Cerebellar nuclear complex (tissue), 1 donor: ENCODE measurements at regions not wholly inside any gene's neighbourhood (a gene's known extent, or its start where the extent isn't known, plus 50 kb on each side); places are given as distances from the start of the nearest gene placed in this dataset.

Source experiments
- DNase-seq, 2 experiments: peaks; one replicate each; lab custom pipeline; 2025; lab: John Stamatoyannopoulos, UW

DNA sequence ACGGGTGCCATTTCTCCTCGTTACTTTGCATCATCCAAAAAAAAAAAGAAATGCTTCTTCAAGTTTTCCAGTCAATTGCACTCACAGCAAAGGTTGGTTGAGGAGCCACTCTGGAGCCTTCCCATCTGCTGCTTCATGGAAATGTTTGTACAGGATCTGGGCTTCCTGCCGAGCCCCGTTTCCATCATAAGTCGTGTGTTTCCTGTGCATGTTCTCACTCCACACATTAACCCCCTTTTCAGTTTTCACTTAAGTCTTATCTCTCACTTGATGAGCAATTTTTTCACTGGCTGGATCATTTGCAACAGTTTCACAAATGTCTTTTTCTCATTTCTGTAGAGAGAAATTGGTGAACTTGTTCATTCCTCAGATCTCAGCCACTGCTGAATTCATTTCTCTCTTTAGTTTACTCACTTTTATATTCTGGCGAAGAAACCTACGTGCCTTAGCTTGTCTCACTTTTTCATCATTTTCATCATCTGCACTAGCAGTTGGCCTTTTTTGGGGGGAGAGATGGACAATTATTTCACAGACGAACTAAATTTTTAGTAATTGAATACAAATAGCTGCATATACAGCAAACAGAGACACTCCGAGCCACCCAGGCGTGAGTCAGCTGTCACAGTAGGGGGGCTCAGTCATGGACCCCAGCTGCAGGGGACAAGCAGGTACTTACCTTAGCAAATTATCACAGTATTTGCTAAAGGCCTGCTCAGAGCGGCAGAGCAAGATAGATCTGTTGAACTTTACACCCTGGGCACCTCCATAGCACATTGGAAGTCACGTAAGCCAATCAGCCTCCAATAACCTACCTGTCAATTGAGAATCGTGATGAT is 750.8 kb upstream of the ID2 start:
- DNase-seq = no peak

DNA sequence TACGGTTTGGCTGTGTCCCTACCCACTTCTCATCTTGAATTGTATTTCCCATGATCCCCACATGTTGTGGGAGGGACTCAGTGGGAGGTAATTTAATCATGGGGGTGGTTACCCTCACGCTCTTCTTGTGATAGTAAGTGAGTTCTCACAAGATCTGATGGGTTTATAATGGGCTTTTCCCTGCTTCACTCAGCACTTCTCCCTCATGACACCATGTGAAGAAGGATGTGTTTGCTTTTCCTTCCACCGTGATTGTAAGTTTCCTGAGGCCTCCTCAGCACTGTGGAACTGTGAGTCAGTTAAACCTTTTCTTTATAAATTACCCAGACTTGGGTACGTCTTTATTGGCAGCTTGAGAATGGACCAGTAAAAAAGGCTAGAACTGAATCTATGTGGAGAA is 750.0 kb upstream of the ID2 start:
- DNase-seq = no peak

DNA sequence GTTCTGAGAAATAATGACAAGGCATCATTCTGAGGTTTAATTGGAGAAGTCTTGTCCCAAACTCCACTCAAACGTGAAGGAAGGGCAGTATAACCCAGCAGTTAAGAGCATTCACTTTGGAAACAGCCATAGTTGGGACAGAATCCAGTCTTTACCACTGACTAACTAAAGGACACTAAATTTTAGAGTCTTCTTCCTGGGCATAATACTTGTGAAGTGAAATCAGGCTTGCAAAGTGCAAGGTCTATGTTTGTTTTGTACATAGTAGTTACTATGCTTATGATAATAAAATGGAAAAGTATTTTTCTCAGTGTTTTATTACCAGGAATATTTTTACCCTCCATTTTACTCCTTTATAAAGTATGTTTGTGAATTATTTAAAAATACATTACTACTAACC is 748.2 kb upstream of the ID2 start:
- no peak for DNase-seq

DNA sequence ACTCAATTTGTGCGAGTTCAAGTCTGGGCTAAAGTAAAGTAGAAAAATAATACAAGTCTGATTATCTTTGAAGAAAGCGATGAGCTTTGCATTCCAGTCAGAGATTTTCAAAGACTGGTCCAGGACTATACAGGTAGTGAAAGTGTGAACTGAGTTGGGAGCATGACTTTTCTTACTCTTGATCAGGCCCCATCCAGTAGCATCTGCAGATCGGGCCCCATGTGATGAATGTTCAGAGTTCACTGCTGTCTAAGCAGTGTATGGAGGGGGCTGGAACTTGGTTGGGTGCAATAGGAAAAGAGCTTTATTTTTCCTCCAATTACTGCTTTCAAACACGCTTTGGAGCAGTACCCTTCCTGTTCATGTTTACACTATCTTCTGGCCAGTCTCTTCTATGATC is 747.4 kb upstream of the ID2 start:
- DNase-seq = no peak

DNA sequence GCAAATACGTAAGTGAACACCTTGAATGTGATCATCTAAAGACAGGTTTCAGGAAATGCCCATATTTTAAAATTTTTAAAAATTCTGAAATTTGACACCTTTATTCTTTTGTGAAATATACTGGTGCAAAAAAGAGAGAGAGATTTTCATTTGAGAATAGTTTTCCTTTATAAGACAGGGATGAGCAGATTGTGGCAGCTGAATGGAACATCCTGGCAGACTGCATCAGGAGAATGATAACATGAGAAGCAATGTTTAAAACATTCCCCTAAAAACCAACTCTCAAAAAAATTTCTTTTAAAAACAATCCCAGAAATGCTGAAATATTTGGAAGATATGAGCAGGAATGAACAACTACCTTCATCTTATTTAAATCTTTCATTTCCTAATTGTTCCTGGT is 744.8 kb upstream of the ID2 start:
- no peak for DNase-seq

DNA sequence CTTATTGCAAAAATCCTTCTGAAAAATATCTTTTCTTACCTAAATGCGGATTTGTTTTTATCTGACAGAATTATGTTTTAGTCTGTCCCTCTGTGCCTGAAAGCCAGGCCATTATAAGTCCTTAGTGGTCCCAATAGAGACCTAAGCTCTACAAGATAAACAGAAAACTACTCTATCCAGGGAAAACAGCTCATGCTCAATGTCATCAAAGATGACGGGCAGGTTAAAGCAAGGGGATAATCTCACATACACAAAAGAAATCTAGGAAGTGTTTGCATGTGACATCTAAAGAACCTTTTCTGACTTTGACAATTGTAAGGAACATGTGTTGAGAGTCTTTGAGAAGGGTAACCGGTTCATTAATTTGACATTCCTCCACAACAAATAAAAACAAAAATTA is 741.1 kb upstream of the ID2 start:
- DNase-seq = no peak

DNA sequence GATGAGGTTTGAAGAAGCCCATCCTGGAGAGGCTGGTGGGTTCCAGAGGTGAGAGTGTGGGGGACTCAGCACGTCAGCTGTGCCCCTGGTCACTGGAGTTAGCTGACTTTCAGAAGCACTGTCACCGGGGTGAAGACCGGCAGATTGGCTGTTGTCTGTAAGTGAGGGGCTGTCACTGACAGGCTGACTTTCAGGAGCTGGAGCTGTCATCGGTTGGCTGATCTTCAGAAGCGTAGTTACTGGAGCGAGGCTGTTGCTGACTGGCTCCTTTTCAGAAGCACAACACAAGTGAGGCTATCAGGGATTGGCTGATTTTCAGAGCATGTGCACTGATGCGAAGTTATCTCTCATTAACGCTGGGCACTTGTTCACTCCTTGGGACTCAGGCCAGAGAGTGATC is 738.4 kb upstream of the ID2 start:
- no peak for DNase-seq

DNA sequence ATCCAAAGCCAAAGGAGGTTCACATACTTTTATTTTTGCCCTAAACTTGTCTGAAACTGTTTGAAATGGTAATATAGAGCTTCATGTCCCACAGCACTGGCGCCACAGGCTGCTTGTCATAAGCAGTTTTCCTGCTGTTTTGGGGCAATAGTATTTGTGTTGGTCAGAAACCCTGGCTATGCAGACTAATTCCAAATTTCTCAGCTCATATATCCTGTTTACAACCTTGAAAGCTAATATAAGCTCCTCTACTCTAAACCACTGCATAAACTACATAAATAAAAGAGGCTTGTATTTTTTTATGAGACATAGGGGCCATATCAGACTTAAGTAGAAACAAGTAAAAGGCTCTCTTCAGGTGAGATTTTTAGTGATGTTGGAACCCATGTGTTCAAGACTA is 736.8 kb upstream of the ID2 start:
- DNase-seq = no peak

DNA sequence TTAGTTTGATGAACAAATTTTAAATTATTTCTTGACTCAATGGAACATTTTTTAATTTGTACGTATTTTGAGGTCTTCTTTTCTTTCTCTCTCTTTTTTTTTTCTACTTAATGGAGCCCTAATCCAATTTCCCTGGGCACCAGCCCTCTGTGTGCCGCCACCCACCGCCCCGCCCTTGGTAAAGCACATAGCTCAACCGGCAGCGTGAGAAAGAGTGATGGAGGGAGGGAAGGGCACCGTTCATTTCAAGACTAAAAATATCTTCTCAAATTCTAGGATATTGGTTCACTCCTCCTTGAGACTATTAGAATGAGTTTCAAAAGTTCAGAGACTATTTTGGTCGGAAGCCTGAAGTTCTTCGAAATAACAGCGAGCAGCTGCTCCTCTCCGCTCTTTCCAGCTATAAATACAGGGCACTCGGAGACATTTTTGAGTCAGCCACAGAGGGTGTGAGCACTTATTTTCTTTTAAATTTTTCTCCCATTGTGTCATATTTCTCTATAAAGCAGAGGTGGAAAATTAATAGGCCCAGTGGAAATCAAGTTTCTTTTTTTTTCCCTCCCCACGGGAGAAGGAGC is 731.7 kb upstream of the ID2 start:
- no peak for DNase-seq

DNA sequence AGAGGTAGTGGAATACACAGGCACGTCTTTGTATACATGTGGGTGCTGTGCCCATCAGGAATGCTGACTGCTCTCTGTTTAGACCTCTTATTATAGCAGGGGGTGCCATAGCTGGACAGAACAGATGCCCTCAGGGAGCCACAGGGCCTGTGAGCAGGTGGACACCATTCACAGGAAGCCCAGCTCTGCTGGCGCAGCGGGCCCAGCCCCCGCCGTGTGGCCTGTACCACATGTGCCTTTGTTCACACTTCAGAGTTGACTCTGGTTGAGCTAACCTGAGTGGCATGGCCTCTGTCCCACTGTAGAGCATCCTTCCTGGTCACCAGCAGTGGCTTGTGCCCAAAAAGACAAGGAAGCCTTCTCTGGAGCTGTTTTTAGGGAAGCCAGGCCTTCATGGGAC is 730.9 kb upstream of the ID2 start:
- DNase-seq = no peak

DNA sequence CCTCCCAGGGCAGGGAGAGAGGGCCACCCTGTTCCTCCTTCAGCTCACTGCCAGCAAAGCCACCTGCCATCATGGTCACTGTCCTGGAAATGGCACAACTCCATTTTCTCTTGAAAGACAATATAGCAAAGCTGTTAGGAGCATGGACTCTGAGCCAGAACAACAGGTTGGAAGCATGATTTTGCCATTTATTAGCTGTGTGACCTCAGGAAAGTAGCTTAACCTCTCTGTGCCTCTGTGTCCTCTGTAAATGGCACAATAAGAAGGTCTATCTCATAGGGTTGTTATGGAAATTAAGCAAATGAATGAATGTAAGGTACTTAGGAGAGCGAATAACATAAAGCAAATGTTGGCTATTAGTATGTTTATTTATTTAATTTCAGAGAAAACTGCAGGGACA is 730.4 kb upstream of the ID2 start:
- DNase-seq = no peak

DNA sequence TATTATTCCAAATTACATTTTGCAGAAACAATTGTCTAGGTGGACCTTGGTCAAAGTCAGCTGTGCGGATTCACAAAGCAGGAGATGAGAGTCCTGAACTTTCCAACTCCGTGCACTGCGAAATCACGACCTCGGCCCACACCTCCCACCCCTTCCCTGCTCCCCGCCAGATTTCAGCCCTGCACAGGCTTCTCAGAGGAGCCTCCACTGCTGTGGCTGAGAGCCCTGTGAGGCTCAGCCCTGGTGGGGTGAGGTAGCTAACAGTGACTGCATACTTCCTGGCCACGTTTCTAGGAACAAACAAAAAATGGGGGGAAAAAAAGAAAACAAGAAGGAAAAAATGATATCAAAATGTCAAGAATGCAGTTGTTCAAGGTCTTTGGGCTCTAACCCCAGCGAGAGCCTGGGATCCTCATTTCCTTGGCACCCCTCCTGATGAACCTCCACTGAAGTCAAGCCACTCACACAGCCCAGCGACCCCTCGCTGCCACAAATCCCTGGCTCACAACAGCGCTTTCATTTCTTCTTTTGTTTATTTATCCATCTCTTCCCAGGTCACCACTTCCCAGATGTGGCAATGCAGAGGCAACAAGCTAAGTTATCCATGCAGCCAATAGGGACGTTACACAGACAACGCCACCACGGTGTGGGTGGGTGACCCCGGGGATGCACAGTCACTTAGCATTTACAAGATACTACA is 729.7 kb upstream of the ID2 start:
- no peak for DNase-seq

DNA sequence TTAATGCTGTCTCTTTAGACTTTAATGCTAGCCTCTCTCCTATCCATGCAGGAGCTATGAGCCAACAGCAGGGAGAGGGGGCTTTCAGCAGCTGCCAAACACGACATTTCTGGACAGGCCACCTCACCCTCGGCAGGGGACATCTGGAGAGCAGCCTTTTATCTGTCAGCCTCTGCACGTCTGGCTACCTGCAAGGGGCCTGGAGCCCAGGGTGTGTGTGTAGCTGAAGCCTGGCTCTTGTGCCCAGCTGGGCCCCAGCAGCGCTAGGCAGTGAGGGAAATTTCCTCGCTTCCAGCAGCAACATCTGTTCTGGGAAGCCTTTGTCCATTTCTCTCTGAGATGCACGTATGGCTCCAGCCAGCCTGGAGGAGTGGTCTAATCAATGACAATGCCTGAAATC is 728.7 kb upstream of the ID2 start:
- DNase-seq = no peak

DNA sequence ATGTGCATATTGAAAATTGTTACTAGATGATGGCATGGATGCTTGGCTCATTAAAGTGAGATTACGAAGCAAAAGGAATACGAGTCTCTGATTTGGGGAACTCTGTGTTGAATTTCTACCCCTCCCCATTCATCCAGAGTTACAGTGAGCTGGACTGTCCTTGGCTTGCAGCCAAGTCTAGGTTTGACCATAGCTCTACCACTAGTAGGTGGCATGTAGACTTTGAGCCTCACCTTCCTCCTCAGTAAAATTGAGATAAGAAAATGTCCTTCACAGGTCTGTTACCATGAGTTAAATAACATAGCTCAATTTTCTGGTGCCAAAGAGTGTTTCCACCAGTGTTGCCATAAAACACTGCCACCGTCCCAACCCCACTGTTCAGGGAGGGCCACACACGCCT is 727.6 kb upstream of the ID2 start:
- DNase-seq = no peak

DNA sequence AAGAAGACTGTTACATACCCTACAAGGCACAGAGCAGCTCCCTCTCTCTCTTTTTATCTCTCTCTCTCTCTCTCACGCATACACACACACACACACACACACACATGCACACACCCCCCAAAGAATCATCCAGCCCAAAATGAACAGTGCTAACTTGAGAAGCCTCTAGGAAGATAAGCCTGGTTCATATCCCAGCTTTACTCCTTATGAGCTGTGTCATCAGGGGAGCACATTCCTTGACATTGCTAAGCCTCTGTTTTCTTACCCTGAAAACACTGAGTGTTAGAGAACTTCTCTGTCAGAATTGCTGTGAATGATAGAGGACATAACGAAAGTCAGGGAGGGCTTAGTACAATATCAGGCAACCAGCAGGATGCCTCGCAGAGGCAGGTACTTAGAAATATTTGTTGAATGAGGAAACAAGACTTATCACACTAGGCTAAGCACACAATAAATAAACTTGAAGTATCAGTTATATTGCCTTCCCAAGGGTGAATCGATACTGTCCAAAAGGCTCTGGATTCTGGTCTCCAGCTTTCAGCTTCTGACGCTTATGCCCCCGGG is 725.6 kb upstream of the ID2 start:
- DNase-seq = no peak

DNA sequence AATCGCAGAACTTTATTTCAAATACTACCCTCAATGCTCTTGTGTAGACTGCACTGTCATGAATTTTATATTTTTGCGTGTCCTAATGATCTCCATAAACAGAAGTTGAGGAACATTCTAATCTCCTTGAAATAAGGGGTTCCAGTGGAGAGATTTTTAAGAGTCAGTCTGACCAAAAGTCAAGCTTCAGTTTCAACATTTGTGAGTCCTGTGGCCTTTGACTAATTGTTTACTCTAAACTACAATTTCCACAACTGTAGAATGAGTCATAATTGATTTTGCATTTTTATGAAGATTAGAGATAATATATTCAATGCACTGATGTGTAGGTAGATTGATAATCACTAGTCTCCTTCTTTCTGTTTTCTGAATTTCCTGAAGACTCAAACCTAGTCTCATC is 720.3 kb upstream of the ID2 start:
- no peak for DNase-seq

DNA sequence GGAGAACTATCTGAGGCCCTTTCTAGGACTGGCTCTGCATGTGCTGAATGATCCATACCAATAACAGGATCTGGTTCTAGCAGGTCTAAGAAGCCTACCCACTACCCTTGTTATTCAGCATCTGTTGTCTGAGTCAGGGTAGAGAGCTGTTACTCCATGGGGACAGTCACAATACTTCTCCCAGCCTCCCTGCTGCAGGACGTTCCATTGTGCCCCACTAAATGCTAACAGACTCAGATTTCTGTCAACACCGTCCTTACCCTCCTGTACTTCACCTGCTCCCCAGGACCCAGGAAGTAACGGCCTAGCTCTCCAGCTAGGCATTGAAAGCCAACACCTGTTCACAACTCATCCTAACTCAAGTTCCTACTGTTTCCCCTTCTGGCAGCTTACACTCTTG is 719.7 kb upstream of the ID2 start:
- no peak for DNase-seq

DNA sequence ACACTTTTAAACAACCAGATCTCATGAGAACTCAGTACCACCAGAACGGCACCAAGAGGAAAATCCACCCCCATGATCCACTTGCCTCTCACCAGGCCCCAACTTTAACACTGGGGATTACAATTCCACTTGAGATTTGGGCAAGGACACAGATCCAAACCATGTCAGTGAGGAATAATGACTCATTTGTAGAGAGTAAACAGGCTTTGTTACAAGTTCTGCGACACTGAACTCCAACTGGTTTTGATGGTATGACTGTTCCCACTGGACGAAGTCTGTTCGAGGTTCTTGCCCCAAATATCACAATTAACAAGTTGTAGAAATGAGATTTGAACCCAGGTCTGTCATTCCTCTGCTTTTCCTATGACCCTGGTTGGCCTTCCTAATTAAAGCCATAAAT is 718.1 kb upstream of the ID2 start:
- no peak for DNase-seq

DNA sequence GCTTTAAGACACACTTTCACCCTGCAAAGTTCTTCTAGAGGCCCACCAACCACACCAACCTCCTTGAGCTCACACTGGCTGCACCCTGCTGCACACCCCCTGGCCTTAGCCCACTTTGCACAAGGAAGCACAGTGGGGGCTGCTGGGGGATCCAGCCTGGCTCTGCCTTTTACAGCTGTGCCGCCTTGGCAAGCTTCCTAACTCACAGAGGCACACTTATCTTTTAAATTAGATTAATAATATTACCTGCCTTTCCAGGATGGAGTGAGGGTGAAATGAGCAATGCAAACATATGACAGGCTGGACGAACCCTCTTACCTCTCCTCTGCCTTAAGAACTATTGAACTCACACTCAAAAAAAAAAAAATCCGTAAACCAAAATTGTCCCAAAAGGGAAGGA is 715.8 kb upstream of the ID2 start:
- DNase-seq = no peak

DNA sequence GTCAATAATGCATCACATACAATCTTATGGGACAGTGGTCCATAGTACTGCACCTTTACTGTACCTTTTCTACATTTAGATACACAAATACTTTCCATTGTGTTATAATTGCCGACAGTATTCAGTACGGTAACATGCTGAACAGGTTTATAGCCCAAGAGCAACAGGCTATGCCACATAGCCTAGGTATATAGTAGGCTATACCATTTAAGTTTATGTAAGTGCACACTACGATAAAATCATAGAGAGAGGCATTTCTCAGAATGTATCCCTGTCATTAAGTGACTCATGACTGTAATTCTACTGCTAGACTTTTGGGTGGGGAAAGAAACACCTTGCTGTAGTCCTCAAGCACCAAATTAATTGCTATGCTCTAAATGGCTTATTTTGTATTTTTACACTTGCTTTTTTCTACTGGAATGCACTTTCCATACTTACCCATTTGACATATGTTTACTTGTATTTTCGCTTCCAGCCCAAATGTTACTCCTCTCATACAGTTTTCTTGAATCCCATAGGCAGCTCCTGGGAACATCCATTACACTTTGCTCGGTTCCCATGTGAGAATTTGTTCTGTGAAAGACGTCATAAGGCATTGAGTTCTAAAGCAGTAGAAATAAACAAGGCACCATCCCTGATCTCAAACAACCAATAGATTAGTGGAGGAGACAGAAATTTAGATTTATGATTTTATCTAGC is 714.0 kb upstream of the ID2 start:
- DNase-seq = no peak

DNA sequence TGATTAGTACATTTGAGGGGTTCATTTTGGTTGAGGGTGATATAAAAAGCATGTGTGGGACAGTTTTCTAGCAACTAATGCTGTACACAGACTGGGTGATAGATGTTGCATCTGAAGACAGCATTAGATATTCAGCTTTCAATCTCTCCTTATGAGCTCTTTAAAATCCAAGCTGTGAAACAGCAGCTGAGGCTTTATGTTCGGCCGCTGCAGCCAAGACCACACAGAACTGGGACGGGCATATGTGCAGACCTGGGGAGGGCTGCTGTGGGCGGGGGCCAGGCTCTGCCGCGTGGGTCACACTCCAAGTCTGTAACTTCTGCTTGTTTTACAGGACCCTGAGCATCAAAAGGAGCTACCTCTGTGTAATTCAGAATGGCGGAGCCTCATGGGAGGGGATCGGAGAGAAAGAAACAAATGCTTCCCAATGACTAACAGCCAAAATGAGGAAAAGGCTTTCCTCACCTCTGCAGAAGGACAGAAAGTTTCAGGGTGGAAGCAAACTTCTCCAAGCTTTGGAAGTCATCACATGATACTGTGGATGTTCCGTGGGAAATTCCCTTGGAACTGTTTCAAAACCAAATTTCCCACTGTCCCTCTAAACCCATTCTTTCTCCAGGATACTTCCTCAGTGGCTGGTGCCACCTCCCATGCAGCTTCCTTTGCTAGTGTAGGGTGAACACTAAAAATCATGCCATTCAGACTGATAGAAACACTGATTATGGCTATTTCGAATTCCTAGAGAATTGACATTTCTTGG is 711.9 kb upstream of the ID2 start:
- no peak for DNase-seq

DNA sequence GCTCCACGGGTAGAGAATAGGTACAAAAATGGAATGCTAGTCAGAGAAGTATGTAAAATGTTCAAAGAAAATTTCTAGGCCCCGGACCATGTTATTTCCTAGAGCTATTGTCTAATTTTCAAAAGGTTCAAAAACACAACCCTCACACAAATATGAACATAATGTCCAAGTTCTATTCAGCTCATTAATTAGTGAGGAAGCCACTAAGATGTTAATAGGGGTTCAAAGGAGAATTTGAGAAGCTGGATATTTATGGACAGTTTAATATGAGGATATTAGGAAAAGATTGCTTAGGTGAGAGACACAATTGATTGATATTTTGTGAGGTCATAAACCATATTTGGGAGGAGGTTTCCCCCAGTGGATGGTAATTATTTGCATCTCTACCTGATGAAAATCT is 710.6 kb upstream of the ID2 start:
- no peak for DNase-seq
